ENCODE measurements at regions not wholly inside any gene's neighbourhood (a gene's known extent, or its start where the extent isn't known, plus 50 kb on each side); places are given as distances from the start of the nearest gene placed in this dataset.

DNA sequence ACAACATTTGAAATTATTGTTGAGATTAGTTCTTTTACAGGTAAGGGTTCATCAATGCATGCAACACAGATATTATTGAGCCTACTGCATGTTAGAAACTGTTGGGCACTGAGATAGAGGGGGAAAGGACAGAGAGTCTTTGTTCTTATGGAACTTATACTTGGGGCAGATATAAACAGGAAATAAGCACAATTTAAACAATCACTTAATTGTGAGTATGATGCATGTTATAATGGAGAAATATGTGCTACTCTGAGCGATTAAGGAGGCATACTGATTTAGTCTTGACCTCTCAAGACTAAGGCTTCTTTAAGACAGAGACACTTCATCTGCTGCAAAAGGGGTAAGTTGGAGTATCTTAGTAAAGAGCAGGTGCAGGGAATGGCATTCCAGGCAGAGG, 593.3 kb downstream of the CCSER2 start:
- TF ChIP-seq ZNF426 (tag by site-specific recombination; IDR thresholded peaks at IDR 0.05) (no peak), ZNF138 (tag by site-specific recombination; IDR thresholded peaks at IDR 0.05; ENCODE audit: borderline replicate concordance) (no peak), ZNF843 (tag by site-specific recombination; IDR thresholded peaks at IDR 0.05) (no peak), BCL11B (tag by site-specific recombination; IDR thresholded peaks at IDR 0.05; ENCODE audit: low read depth) (no peak), TCF7L2 (IDR thresholded peaks at IDR 0.05; ENCODE audit: borderline replicate concordance, low read depth, low read length) (no peak), ZNF629 (tag by site-specific recombination; IDR thresholded peaks at IDR 0.05) (no peak), ZNF670 (tag by site-specific recombination; IDR thresholded peaks at IDR 0.05; ENCODE audit: low read depth) (no peak)
- TF ChIP-seq, protein P1, sequence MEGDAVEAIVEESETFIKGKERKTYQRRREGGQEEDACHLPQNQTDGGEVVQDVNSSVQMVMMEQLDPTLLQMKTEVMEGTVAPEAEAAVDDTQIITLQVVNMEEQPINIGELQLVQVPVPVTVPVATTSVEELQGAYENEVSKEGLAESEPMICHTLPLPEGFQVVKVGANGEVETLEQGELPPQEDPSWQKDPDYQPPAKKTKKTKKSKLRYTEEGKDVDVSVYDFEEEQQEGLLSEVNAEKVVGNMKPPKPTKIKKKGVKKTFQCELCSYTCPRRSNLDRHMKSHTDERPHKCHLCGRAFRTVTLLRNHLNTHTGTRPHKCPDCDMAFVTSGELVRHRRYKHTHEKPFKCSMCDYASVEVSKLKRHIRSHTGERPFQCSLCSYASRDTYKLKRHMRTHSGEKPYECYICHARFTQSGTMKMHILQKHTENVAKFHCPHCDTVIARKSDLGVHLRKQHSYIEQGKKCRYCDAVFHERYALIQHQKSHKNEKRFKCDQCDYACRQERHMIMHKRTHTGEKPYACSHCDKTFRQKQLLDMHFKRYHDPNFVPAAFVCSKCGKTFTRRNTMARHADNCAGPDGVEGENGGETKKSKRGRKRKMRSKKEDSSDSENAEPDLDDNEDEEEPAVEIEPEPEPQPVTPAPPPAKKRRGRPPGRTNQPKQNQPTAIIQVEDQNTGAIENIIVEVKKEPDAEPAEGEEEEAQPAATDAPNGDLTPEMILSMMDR (tag by site-specific recombination; IDR thresholded peaks at IDR 0.05), result no peak
- TF ChIP-seq, protein P2, sequence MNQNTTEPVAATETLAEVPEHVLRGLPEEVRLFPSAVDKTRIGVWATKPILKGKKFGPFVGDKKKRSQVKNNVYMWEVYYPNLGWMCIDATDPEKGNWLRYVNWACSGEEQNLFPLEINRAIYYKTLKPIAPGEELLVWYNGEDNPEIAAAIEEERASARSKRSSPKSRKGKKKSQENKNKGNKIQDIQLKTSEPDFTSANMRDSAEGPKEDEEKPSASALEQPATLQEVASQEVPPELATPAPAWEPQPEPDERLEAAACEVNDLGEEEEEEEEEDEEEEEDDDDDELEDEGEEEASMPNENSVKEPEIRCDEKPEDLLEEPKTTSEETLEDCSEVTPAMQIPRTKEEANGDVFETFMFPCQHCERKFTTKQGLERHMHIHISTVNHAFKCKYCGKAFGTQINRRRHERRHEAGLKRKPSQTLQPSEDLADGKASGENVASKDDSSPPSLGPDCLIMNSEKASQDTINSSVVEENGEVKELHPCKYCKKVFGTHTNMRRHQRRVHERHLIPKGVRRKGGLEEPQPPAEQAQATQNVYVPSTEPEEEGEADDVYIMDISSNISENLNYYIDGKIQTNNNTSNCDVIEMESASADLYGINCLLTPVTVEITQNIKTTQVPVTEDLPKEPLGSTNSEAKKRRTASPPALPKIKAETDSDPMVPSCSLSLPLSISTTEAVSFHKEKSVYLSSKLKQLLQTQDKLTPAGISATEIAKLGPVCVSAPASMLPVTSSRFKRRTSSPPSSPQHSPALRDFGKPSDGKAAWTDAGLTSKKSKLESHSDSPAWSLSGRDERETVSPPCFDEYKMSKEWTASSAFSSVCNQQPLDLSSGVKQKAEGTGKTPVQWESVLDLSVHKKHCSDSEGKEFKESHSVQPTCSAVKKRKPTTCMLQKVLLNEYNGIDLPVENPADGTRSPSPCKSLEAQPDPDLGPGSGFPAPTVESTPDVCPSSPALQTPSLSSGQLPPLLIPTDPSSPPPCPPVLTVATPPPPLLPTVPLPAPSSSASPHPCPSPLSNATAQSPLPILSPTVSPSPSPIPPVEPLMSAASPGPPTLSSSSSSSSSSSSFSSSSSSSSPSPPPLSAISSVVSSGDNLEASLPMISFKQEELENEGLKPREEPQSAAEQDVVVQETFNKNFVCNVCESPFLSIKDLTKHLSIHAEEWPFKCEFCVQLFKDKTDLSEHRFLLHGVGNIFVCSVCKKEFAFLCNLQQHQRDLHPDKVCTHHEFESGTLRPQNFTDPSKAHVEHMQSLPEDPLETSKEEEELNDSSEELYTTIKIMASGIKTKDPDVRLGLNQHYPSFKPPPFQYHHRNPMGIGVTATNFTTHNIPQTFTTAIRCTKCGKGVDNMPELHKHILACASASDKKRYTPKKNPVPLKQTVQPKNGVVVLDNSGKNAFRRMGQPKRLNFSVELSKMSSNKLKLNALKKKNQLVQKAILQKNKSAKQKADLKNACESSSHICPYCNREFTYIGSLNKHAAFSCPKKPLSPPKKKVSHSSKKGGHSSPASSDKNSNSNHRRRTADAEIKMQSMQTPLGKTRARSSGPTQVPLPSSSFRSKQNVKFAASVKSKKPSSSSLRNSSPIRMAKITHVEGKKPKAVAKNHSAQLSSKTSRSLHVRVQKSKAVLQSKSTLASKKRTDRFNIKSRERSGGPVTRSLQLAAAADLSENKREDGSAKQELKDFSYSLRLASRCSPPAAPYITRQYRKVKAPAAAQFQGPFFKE (tag by site-specific recombination; IDR thresholded peaks at IDR 0.05; ENCODE audit: borderline replicate concordance), result no peak
- TF ChIP-seq, protein P3, sequence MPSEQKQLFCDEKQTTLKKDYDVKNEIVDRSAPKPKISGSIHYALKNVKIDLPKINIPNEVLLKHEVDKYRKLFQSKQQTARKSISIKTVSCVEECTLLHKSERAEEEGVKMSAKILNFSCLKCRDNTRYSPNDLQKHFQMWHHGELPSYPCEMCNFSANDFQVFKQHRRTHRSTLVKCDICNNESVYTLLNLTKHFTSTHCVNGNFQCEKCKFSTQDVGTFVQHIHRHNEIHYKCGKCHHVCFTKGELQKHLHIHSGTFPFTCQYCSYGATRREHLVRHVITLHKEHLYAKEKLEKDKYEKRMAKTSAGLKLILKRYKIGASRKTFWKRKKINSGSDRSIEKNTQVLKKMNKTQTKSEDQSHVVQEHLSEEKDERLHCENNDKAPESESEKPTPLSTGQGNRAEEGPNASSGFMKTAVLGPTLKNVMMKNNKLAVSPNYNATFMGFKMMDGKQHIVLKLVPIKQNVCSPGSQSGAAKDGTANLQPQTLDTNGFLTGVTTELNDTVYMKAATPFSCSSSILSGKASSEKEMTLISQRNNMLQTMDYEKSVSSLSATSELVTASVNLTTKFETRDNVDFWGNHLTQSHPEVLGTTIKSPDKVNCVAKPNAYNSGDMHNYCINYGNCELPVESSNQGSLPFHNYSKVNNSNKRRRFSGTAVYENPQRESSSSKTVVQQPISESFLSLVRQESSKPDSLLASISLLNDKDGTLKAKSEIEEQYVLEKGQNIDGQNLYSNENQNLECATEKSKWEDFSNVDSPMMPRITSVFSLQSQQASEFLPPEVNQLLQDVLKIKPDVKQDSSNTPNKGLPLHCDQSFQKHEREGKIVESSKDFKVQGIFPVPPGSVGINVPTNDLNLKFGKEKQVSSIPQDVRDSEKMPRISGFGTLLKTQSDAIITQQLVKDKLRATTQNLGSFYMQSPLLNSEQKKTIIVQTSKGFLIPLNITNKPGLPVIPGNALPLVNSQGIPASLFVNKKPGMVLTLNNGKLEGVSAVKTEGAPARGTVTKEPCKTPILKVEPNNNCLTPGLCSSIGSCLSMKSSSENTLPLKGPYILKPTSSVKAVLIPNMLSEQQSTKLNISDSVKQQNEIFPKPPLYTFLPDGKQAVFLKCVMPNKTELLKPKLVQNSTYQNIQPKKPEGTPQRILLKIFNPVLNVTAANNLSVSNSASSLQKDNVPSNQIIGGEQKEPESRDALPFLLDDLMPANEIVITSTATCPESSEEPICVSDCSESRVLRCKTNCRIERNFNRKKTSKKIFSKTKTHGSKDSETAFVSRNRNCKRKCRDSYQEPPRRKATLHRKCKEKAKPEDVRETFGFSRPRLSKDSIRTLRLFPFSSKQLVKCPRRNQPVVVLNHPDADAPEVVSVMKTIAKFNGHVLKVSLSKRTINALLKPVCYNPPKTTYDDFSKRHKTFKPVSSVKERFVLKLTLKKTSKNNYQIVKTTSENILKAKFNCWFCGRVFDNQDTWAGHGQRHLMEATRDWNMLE (tag by site-specific recombination; conservative IDR thresholded peaks at IDR 0.05; ENCODE audit: low read depth), result no peak
